ENCODE measurements at regions not wholly inside any gene's neighbourhood (a gene's known extent, or its start where the extent isn't known, plus 50 kb on each side); places are given as distances from the start of the nearest gene placed in this dataset.

GRCh38 chr3:75012791-75013331 is 398.4 kb upstream of the CNTN3 start:
- Histone ChIP-seq H3K4me1 (no peaks in the 10 kb centered on the region), H3K27me3 (no peaks in the 10 kb centered on the region), H3K36me3 (no peaks in the 10 kb centered on the region), H3K9me3 (no peaks in the 10 kb centered on the region), H3K27ac (no peak overlapping the region), H3K4me3 (no peak overlapping the region)
- DNase-seq, result no peak
- intact Hi-C loops (cut with DNase I; ENCODE audit: low total_unique reads) (no loop called here), in situ Hi-C loops (cut with MboI; ENCODE audit: low sequenced_read_pairs in 4 of 4) (no loop called here)
- TF ChIP-seq POLR2A (IDR thresholded peaks at IDR 0.05), result no peak
- TF ChIP-seq CTCF (IDR thresholded peaks at IDR 0.05 in 4 of 5, conservative IDR thresholded peaks at IDR 0.05 in 1 of 5), result no peak
- no peak for ATAC-seq

GRCh38 chr3:75014008-75014407 is 399.5 kb upstream of the CNTN3 start:
- in situ Hi-C loops (cut with MboI; ENCODE audit: low sequenced_read_pairs in 4 of 4) (no loop called here), intact Hi-C loops (cut with DNase I; ENCODE audit: low total_unique reads) (no loop called here)
- no peak overlapping the region for H3K4me3 ChIP-seq
- DNase-seq (no peak), ATAC-seq (no peak)
- no peaks in the 10 kb centered on the region for H3K4me1 ChIP-seq
- H3K27me3 ChIP-seq, result no peaks in the 10 kb centered on the region
- H3K9me3 ChIP-seq, result no peaks in the 10 kb centered on the region
- H3K36me3 ChIP-seq, result no peaks in the 10 kb centered on the region
- H3K27ac ChIP-seq, result no peak overlapping the region
- TF ChIP-seq POLR2A (IDR thresholded peaks at IDR 0.05) (no peak), CTCF (IDR thresholded peaks at IDR 0.05 in 4 of 5, conservative IDR thresholded peaks at IDR 0.05 in 1 of 5) (no peak)

- intact Hi-C loops (cut with DNase I; ENCODE audit: low total_unique reads), result no loop called here
- in situ Hi-C loops (cut with MboI; ENCODE audit: low sequenced_read_pairs in 4 of 4), result no loop called here
- ATAC-seq (no peak), DNase-seq (no peak)
- no peaks in the 10 kb centered on the region for H3K9me3 ChIP-seq
- TF ChIP-seq CTCF (IDR thresholded peaks at IDR 0.05 in 4 of 5, conservative IDR thresholded peaks at IDR 0.05 in 1 of 5) (no peak), POLR2A (IDR thresholded peaks at IDR 0.05) (no peak)
- no peaks in the 10 kb centered on the region for H3K27me3 ChIP-seq
- H3K4me3 ChIP-seq, result no peak overlapping the region
- H3K4me1 ChIP-seq, result no peaks in the 10 kb centered on the region
- H3K27ac ChIP-seq, result no peak overlapping the region
- H3K36me3 ChIP-seq, result no peaks in the 10 kb centered on the region
Observed at GRCh38 chr3:75015280-75015679, 400.8 kb upstream of the CNTN3 start.

- DNase-seq, result no peak
- H3K36me3 ChIP-seq, result no peaks in the 10 kb centered on the region
- no peaks in the 10 kb centered on the region for H3K9me3 ChIP-seq
- H3K27me3 ChIP-seq, result no peaks in the 10 kb centered on the region
- H3K27ac ChIP-seq, result no peak overlapping the region
- no peak overlapping the region for H3K4me3 ChIP-seq
- no peak for TF ChIP-seq CTCF (IDR thresholded peaks at IDR 0.05 in 4 of 5, conservative IDR thresholded peaks at IDR 0.05 in 1 of 5)
- TF ChIP-seq POLR2A (IDR thresholded peaks at IDR 0.05), result no peak
- intact Hi-C loops (cut with DNase I; ENCODE audit: low total_unique reads), result no loop called here
- no peaks in the 10 kb centered on the region for H3K4me1 ChIP-seq
- in situ Hi-C loops (cut with MboI; ENCODE audit: low sequenced_read_pairs in 4 of 4), result no loop called here
- ATAC-seq, result no peak
Observed at GRCh38 chr3:75035146-75035545, 420.7 kb upstream of the CNTN3 start.

- intact Hi-C loops (cut with DNase I; ENCODE audit: low total_unique reads), result no loop called here
- ATAC-seq, result no peak
- Histone ChIP-seq H3K4me1 (no peaks in the 10 kb centered on the region), H3K27ac (no peak overlapping the region), H3K27me3 (no peaks in the 10 kb centered on the region), H3K4me3 (no peak overlapping the region), H3K36me3 (no peaks in the 10 kb centered on the region), H3K9me3 (no peaks in the 10 kb centered on the region)
- in situ Hi-C loops (cut with MboI; ENCODE audit: low sequenced_read_pairs in 4 of 4), result no loop called here
- no peak for DNase-seq
- TF ChIP-seq POLR2A (IDR thresholded peaks at IDR 0.05), result no peak
- TF ChIP-seq CTCF (IDR thresholded peaks at IDR 0.05 in 4 of 5, conservative IDR thresholded peaks at IDR 0.05 in 1 of 5), result no peak
Observed at GRCh38 chr3:75042941-75043340, 428.5 kb upstream of the CNTN3 start.
